RKO (cell line): ENCODE measurements at regions not wholly inside any gene's neighbourhood (a gene's known extent, or its start where the extent isn't known, plus 50 kb on each side); places are given as distances from the start of the nearest gene placed in this dataset.
"Not testable (repeated sequence)": the region's sequence is repeated elsewhere in the genome, so short reads cannot be mapped to it uniquely, and the experiment has no call there.

Experiments
- DNase-seq: peaks from one replicate; pipeline ENCODE4 v3.0.0-alpha.2; 2016; ENCODE audit warnings: low spot score

DNA sequence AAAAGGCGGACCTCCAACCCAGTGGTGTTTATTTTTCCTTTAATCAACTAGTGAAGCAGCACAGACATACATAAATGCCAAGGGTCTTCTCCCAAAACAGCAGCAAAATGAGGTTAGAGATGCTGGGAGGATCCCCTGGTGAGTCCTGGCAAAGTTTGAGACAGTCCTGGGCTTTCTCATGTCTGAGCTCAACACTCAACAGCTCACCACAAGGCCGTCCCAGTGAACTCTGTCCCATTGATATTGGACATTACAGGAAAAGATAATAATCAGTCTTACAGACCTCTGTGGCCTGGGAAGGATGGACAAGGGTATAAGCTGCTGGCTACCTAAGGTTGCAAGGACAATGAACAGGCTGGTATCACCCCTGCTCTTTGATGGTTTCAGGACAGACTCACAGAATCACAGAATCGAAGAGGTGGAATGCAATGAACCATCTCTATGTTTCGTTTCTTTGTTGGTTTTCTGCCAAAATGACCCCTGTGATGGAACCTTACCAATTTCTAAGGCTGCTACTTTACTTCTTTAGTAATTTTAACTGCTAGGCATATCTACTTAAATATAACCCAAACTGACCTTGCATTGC, 551.8 kb downstream of the RAB28 start:
- DNase-seq = no peak

DNA sequence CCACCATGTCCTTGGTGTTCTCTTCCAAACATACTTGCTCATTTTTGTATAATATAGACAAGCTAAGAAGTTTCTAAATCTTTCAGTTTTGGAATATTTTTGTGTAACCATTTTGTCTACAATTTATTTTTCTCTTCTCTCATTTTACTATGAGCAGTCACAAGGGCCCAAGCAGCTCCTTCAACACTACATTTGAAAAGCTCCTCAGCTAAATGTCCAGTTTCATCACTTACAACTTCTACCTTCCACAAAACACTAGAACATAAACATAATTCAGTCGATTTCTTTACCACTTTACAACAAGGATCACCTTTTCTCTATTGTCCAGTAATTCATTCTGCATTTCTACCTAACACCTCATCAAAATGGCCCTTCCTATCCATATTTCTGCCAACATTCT, 554.4 kb downstream of the RAB28 start:
- no peak for DNase-seq

- DNase-seq = no peak
These were observed 555.4 kb downstream of the RAB28 start for GRCh38 chr4:12928751-12929150.

DNA sequence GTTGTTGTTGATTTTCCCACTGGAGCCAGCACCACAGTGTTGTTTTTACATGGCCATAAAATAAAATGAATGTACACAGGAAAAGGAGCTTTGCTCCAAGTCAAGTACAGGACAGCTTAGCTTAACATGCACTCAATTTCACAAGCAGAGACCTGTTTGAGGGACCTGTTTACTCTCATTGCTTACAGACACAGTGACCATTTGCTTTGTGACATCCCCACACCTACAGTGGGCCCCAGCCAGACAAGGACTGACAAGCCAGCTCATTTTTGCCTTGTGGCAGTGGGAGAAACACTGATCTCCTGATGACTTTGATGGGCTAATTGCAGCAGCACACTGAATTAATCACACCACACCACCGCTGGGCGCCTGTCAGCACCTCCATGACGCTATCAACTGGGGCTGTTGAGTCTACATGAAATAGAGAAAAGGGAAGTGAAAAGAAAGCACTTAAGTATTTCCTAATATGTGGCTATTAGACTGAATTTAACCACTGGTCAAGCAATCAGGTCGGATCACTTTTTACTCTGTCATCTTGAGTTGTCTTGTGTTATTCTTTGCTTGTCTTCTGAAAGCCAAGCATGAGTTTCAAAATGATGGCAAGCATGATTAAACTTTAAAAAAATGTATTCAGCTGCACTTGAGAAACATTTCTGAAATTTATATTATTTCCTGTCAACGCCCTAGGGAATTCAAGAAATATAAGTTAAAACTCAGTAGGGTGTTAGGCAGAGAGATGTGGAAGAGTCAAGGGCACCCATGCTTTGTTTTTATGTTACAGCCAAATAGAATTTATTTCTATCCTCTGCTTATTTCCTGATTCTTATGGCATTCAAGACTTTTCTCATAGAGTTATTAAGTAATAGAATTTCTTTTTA, 557.7 kb downstream of the RAB28 start:
- DNase-seq = no peak

- DNase-seq = no peak
These were observed 559.3 kb downstream of the RAB28 start for GRCh38 chr4:12924728-12925320.

- no peak for DNase-seq
These were observed 559.9 kb downstream of the RAB28 start for GRCh38 chr4:12924253-12924652.

DNA sequence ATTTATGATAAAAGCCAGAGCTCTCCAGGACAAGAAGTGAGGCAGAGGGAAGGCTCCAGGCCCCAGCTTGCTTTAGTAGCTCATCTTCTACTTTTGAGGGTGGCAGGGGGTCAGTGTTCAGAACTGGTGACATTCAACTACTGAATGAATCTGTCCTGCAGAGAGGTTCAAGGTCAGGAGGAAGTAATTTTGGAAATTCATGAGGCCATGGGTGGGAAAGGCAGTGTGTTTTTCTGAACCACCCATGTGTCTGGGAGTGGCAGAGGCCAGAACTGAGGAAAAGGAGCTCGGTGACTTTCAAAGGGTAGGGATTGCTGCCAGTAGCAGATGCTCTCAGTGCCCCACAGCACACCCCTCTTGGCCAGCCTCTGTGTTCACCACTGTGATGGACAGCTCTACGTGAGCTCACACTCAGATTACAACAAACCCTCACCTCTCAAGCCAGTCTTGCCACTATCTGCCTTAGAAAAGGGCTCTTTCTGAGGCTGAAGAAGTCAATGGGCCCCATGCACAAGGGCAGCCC, 571.2 kb downstream of the RAB28 start:
- no peak for DNase-seq

DNA sequence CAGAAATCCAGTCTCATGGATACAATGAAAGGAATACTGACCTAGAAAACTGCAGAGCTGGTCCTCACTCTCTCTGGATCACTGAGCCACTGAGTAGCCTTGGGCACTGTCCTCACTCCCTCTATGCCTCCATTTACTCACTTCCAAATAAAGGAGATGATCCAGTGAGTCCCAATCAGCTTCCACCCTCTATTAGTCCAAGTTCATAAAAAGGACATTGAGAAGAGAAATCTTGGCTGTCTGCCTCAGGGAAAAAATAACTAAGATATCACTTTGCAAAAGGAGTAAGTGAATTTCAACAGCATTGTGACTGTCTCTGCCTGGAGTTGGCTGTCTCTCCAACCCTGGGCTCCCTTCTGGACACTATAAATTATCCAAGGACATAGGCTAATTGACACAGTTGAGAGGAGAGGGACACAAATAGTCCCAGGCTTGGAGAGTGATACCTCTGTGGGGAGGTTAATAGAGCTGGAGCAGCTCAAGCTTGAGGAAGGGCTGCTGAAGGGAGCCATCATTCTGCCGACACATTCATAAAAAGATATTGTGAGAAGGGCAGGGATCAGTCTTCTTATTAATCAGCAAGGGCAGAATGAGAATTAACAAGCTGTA, 572.3 kb downstream of the RAB28 start:
- DNase-seq = no peak

- not testable (repeated sequence) for DNase-seq
These were observed 580.5 kb downstream of the RAB28 start for GRCh38 chr4:12903640-12904039.

- DNase-seq = no peak
These were observed 581.4 kb downstream of the RAB28 start for GRCh38 chr4:12902735-12903134.

- DNase-seq = no peak
These were observed 586.2 kb downstream of the RAB28 start for GRCh38 chr4:12897954-12898353.

GRCh38 chr4:12894062-12894461, 590.1 kb downstream of the RAB28 start:
- no peak for DNase-seq

DNA sequence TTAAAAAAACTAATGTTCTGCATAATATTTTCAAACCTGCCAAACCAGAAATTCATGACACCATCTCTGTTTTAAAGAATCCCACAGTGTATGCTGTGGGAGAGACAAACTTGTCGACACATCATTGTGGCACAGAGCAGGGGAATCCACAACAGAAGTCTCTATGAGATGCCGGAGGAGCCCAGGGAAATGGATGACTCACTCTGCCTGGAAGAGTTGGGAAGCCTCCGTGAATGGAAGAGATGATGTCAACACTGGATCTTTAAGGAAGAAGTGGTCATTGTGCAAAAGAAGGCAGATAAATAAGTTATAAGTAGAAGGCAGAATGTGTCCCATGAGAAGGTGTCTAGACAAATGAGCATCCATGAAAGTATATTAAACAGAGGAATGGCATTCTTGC, 595.1 kb downstream of the RAB28 start:
- DNase-seq = peak; percentile 15

DNA sequence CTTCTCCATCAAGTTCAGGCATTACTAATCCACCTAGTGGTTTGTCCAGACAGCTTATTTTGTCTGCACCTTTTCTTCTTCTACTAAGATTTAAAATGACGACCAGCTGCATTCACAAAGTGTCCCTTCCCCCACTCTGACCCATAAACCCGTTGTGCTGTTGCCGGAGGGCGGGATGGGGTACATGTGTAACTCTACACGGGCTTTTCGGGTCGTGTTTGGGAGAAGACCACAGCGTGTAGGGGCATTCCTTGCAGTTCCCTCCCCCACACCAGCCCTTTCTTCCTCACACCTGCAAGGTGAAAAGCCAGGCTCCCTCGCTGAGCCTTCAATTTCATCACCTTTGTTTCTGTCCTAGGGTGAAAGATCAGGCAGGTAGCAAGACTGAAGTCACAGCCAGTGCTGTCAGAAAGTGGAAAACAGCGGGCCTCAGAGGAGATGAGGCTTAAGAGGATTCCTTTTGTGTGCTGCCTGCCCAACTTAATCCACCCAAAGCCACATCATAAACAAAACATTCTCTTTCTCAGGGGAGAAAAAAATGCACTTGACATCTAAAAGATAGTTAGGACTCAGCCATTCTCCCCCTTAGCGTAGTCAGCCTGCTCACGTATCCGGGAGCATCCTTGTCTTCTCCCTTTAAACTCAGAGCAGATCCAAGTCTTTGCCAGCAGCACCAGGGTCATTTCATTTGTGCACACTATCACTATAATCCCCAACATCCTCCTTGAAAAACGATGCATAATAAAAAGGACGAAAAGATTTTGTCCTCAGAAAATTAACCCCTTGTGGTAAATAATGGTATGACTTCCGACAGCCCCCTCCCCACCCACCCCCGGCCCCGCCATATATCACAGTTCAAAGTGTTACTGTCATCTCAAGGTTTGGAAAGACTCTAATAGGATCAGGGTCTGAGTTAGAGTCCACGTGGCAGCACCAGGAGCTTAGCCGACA, 599.0 kb downstream of the RAB28 start:
- DNase-seq = no peak

DNA sequence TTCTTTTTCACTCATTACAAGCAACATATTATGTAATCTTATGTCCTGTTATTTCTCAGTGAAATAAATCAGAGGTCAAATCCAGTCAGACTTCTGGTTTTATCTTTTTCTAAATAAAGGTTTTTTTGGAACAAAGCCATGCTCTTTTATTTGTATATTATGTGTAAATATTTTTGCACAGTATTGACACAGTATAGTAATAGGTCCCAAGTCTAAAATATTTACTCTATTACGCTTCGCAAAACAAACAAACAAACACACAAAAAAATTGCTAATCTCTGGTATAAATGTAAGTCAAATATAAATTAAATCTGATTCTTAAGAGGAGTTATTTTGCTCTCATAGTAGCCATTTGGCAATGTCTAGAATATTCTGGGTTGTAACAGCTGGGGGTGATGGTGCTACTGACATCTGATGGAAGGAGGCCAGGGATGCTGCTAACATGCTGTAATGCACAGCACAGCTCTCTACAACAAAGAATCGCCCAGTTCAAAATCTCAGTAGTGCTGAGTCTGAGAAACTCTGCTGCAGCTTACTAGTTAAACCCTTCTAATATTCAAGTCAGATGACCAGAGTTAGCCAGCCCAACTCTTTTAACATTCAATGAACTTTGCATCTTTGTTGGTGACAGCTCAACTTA, 602.1 kb downstream of the RAB28 start:
- DNase-seq = no peak

GRCh38 chr4:12880844-12881243, 603.3 kb downstream of the RAB28 start:
- DNase-seq = no peak

- no peak for DNase-seq
These were observed 604.6 kb downstream of the RAB28 start for GRCh38 chr4:12879496-12879895.

GRCh38 chr4:12875640-12876243, 608.4 kb downstream of the RAB28 start:
- no peak for DNase-seq

DNA sequence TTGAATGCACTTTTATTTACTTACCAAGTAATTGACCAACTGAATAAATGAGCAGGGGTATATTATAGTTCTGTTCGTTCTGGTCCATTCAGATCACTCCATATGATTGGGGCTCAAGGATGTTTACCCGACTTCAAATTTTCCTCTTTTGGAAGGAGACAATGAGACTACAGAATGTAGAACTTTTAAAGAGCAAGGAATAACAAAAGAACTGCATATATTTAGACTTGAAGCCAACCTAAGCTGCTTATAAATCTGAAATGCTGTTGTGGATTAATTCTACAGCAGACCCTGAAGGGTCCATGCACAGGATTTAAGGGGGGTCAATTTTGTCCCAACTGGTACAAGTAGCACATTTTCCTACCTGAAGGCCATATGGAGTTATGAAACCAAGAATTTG, 610.8 kb downstream of the RAB28 start:
- DNase-seq = no peak

GRCh38 chr4:12861422-12861821, 622.7 kb downstream of the RAB28 start:
- no peak for DNase-seq
